ENCODE measurements at regions not wholly inside any gene's neighbourhood (a gene's known extent, or its start where the extent isn't known, plus 50 kb on each side); places are given as distances from the start of the nearest gene placed in this dataset.
A peak's percentile ranks its signal among the peaks of the same experiment; 100 is the strongest.

DNA sequence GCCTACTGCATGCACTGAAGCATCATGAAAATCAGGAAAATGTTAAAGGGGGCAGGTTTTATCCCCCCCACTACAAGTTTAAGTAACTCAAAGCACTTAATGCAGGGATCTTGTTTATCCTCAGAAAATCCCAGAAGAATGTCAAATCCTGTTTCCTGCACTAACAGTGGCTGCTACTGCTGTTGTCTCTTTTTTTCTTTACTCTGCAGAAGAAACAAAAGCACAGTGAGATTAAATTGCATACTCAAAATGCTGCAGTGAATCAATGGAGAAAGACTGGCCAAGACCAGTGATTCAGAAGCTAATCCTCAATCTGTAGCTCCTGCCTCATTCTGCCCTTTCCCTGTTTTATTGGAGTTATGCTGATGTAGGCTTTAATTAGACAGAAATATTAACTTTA lies 332.3 kb upstream of the FIGN start:
- Histone ChIP-seq H3K27ac (no peak overlapping the region), H3K9me3 (no peaks in the 10 kb centered on the region), H3K27me3 (no peaks in the 10 kb centered on the region), H3K36me3 (ENCODE audit: low read depth, missing control alignments) (no peaks in the 10 kb centered on the region), H3K4me3 (no peak overlapping the region), H3K4me1 (no peaks in the 10 kb centered on the region)
- no peak for DNase-seq
- TF ChIP-seq POLR2A (IDR thresholded peaks at IDR 0.05), result no peak
- TF ChIP-seq, protein P1, sequence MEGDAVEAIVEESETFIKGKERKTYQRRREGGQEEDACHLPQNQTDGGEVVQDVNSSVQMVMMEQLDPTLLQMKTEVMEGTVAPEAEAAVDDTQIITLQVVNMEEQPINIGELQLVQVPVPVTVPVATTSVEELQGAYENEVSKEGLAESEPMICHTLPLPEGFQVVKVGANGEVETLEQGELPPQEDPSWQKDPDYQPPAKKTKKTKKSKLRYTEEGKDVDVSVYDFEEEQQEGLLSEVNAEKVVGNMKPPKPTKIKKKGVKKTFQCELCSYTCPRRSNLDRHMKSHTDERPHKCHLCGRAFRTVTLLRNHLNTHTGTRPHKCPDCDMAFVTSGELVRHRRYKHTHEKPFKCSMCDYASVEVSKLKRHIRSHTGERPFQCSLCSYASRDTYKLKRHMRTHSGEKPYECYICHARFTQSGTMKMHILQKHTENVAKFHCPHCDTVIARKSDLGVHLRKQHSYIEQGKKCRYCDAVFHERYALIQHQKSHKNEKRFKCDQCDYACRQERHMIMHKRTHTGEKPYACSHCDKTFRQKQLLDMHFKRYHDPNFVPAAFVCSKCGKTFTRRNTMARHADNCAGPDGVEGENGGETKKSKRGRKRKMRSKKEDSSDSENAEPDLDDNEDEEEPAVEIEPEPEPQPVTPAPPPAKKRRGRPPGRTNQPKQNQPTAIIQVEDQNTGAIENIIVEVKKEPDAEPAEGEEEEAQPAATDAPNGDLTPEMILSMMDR (IDR thresholded peaks at IDR 0.05), result no peak
- intact Hi-C loops (cut with DNase I; ENCODE audit: low total_unique reads), result no loop called here

DNA sequence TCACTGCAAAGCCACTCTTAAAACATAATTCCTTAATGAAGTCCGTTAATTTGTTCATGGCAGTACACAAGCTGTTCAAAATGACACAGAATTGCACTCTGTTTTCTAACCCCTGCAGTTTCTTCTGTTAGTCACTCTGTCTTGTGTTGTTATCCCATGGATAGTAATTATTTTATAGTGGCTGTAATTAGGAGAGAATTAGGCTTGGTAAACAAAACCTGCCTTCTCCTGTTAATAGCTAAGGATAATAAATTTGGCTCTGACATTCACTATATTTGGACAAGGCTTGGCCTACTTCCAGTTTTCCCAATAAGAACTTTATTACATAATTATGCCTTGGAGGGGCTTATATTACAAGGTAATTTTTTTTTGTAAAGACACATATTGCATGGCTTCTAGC lies 330.3 kb upstream of the FIGN start:
- TF ChIP-seq, protein P1 (IDR thresholded peaks at IDR 0.05), result no peak
- TF ChIP-seq POLR2A (IDR thresholded peaks at IDR 0.05), result no peak
- no peaks in the 10 kb centered on the region for H3K36me3 ChIP-seq (ENCODE audit: low read depth, missing control alignments)
- H3K27ac ChIP-seq, result no peak overlapping the region
- no peaks in the 10 kb centered on the region for H3K4me1 ChIP-seq
- DNase-seq, result no peak
- H3K27me3 ChIP-seq, result no peaks in the 10 kb centered on the region
- WGBS, 2 donors, result 82 to 93% methylated on average over 1 of the region's 1 CpG
- no peak overlapping the region for H3K4me3 ChIP-seq
- intact Hi-C loops (cut with DNase I; ENCODE audit: low total_unique reads), result no loop called here
- no peaks in the 10 kb centered on the region for H3K9me3 ChIP-seq

DNA sequence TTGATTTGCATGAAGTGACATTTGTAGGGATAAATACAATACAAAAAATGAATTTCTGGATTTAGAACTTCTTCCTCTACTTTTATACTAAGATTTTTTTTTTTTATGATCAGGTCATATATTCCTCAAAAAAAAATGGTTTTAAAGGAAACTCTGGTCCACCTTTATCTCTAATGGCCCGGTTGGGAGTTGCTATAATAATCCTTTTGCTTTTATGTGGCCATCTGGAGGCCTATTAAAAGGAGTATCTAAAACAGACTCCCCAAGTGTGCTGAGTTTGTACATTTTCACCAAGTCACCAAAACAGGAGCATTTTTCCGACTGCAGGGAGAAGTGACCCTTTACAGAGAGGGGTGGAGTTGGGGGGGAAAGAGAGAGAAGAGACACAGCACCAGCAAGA lies 329.2 kb upstream of the FIGN start:
- Histone ChIP-seq H3K4me1 (no peaks in the 10 kb centered on the region), H3K36me3 (ENCODE audit: low read depth, missing control alignments) (no peaks in the 10 kb centered on the region), H3K9me3 (no peaks in the 10 kb centered on the region), H3K4me3 (no peak overlapping the region), H3K27me3 (no peaks in the 10 kb centered on the region), H3K27ac (no peak overlapping the region)
- intact Hi-C loops (cut with DNase I; ENCODE audit: low total_unique reads), result no loop called here
- WGBS, 2 donors, result 74 to 86% methylated on average over 2 of the region's 2 CpGs
- no peak for DNase-seq
- TF ChIP-seq, protein P1 (IDR thresholded peaks at IDR 0.05), result no peak
- no peak for TF ChIP-seq POLR2A (IDR thresholded peaks at IDR 0.05)

DNA sequence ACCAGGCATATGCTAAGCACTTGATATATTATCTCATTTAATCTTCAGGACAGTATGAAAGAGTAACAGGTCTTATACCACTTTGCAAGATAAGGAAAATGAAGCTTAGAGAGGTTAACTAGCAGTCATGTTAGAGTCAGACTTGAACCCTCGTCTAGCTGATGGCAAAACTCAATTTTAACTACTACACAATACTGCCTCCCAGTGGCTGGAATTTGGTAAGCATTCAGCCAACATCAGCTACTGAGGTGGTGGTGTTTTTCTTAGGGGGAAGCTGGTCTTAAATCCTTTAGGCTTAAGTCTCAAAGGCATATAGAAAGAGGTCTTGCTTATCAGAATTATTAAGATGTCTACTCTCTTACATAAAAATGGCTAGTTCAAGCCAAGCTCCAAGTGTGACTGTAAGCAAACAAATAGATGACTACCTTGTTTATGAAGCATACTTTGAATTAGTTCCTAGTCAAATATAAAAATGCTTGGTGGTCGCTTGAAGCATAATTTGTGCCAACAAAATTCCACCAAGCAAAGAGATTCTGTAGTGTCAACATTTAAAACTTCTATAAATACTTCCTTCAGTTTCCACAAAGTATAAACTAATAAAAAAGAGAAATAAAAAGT lies 325.4 kb upstream of the FIGN start:
- intact Hi-C loops (cut with DNase I; ENCODE audit: low total_unique reads), result no loop called here
- H3K36me3 ChIP-seq (ENCODE audit: low read depth, missing control alignments), result no peaks in the 10 kb centered on the region
- no peak overlapping the region for H3K27ac ChIP-seq
- H3K27me3 ChIP-seq, result no peaks in the 10 kb centered on the region
- peak; percentile 69 for DNase-seq
- WGBS, 2 donors, result 31 to 43% methylated on average over 2 of the region's 2 CpGs
- H3K4me3 ChIP-seq, result no peak overlapping the region
- TF ChIP-seq, protein P1 (IDR thresholded peaks at IDR 0.05), result peak; percentile 38 to 64 (median 56)
- TF ChIP-seq POLR2A (IDR thresholded peaks at IDR 0.05), result no peak
- no peaks in the 10 kb centered on the region for H3K4me1 ChIP-seq
- no peaks in the 10 kb centered on the region for H3K9me3 ChIP-seq

DNA sequence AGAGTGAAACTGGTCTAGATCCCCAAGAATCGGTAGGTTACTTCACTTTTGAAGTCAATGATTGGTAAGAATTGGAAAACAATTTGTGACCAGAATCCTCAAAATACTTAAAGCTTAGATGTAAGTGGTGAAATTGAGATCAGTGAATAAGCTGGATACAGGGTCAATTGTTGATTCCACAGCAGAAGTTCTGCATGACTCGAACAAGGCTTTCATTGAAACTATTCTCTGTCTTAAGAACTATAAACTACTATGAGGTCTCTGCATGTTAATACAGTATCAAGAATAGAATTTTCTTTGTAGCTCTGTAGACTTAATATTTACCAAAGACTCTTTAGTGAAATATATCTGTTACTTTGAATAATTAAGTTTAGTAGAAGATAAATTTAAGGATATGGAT lies 324.2 kb upstream of the FIGN start:
- intact Hi-C loops (cut with DNase I; ENCODE audit: low total_unique reads), result no loop called here

More for the DNA sequence above, 324.2 kb upstream of the FIGN start:
- no peak for DNase-seq
- H3K36me3 ChIP-seq (ENCODE audit: low read depth, missing control alignments), result no peaks in the 10 kb centered on the region
- H3K4me1 ChIP-seq, result no peaks in the 10 kb centered on the region
- H3K9me3 ChIP-seq, result no peaks in the 10 kb centered on the region
- no peak overlapping the region for H3K4me3 ChIP-seq
- no peaks in the 10 kb centered on the region for H3K27me3 ChIP-seq
- 85 to 89% methylated on average over 2 of the region's 2 CpGs for WGBS, 2 donors
- H3K27ac ChIP-seq, result no peak overlapping the region
- TF ChIP-seq, protein P1 (IDR thresholded peaks at IDR 0.05), result no peak
- no peak for TF ChIP-seq POLR2A (IDR thresholded peaks at IDR 0.05)

Data from testis (tissue), 2 donors.